Gastroesophageal sphincter (tissue), 3 donors: ENCODE measurements at regions not wholly inside any gene's neighbourhood (a gene's known extent, or its start where the extent isn't known, plus 50 kb on each side); places are given as distances from the start of the nearest gene placed in this dataset.

ENCODE experiments used
- EP300 ChIP-seq: sonication (generic); formaldehyde crosslinking; IDR thresholded peaks from one replicate; pipeline ENCODE4 v1.6.1; 2017; ENCODE audit warnings: antibody characterized with exemption, mild to moderate bottlenecking
- POLR2A ChIP-seq, 2 donors: fragments of 450-650 bp; IDR thresholded peaks; one replicate each; pipeline ENCODE4 v1.6.1; 2017; ENCODE audit warnings: antibody characterized with exemption in 2 of 2, mild to moderate bottlenecking in 2 of 2, moderate library complexity in 1 of 2
- POLR2AphosphoS5 ChIP-seq: sonication (generic); formaldehyde crosslinking; IDR thresholded peaks from one replicate; pipeline ENCODE4 v1.6.1; 2017; ENCODE audit warnings: antibody characterized with exemption
- TF ChIP-seq, protein P1 (sequence below), 4 experiments: fragments of 200-600 bp in 2 of 4; fragments of 450-650 bp in 2 of 4; sonication (generic) in 1 of 4; IDR thresholded peaks; one replicate each; pipeline ENCODE4 v1.5.1; 2017 to 2019; ENCODE audit warnings: antibody characterized with exemption in 4 of 4, mild to moderate bottlenecking in 2 of 4, moderate library complexity in 2 of 4

DNA sequence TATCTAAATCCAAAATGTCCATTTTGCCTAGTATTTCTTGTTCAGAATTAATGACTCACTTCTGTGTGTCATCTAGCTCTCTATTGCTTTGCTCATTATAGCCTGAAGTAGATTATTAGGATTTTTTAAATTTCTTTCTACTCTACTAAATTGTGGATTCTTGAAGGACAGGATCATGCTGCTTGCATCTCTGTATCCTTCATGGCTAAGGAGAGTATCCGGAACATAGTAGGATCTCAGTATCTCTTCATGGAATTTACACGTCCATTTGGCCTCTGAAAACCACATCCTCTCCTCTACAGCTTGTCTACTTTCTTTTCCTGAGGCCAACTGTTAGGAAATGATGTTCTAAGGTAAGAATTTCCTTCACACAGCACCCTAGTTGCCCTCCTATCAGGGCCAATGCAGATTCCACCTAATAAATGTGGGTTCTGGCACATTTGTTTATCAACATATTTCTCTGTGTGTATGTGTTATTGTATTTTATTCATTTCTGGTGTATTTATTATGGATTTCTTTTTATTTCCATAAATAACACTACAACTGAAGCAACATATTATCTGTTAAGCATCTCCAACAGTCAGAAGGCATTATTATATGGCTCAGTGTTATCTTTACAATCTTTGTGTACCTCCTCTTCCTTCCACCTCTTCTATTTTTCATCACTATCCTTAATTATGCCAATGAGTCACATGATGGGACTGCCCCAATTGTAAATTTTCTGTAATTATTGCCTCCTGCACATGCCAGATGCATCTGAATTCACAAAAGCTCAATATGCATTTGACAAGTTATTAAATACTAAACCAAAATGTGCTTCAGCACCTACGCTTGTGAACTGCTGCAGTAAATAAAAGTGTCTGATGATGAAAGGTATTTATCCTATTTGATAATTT lies 557.8 kb upstream of the TLE4 start:
- TF ChIP-seq, protein P1, sequence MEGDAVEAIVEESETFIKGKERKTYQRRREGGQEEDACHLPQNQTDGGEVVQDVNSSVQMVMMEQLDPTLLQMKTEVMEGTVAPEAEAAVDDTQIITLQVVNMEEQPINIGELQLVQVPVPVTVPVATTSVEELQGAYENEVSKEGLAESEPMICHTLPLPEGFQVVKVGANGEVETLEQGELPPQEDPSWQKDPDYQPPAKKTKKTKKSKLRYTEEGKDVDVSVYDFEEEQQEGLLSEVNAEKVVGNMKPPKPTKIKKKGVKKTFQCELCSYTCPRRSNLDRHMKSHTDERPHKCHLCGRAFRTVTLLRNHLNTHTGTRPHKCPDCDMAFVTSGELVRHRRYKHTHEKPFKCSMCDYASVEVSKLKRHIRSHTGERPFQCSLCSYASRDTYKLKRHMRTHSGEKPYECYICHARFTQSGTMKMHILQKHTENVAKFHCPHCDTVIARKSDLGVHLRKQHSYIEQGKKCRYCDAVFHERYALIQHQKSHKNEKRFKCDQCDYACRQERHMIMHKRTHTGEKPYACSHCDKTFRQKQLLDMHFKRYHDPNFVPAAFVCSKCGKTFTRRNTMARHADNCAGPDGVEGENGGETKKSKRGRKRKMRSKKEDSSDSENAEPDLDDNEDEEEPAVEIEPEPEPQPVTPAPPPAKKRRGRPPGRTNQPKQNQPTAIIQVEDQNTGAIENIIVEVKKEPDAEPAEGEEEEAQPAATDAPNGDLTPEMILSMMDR (IDR thresholded peaks at IDR 0.05): no peak
- TF ChIP-seq POLR2A (IDR thresholded peaks at IDR 0.05) (no peak), EP300 (no peak), POLR2AphosphoS5 (no peak)
